Right cardiac atrium (tissue), 5 donors: ENCODE measurements at regions not wholly inside any gene's neighbourhood (a gene's known extent, or its start where the extent isn't known, plus 50 kb on each side); places are given as distances from the start of the nearest gene placed in this dataset.
"Not testable (repeated sequence)": the region's sequence is repeated elsewhere in the genome, so short reads cannot be mapped to it uniquely, and the experiment has no call there.

Experiments used
- ATAC-seq, 2 donors: fragments of 200-7000 bp; cut with Tn5 transposase; one replicate each; pipeline versions ENCODE4 v1.8.0 to v1.9.1; 2020; ENCODE audit warnings: moderate library complexity in 2 of 2, mild to moderate bottlenecking in 1 of 2
- DNase-seq, 3 donors: peaks; one replicate each; pipeline ENCODE4 v3.0.0-alpha.2; 2020
- H3K27ac ChIP-seq: one replicate; pipeline ENCODE4 v1.5.1; 2013; ENCODE audit warnings: mild to moderate bottlenecking, low read length, control low read depth, moderate library complexity
- H3K27me3 ChIP-seq: one replicate; pipeline ENCODE4 v1.6.1; 2013; ENCODE audit not compliant: control insufficient read depth, insufficient read depth
- H3K4me1 ChIP-seq: one replicate; pipeline ENCODE4 v1.6.1; 2013; ENCODE audit warnings: low read length; ENCODE audit not compliant: control insufficient read depth, insufficient read depth
- H3K4me3 ChIP-seq: one replicate; pipeline ENCODE4 v1.5.1; 2013; ENCODE audit warnings: low read length, control low read depth
- H3K9me3 ChIP-seq: one replicate; pipeline ENCODE4 v1.6.1; 2013; ENCODE audit warnings: low read length; ENCODE audit not compliant: control insufficient read depth
- WGBS: extraction: QIAGEN DNeasy Blood & Tissue Kit; methylation state at CpG from one replicate; pipeline ENCODE4 v1.1.7; 2013; 5-methylcytosine and 5-hydroxymethylcytosine counted together
- intact Hi-C, 4 donors: fragments of 100-400 bp; cut with DNase I; formaldehyde crosslinking; loops; one replicate each; pipeline versions ENCODE4 v1.11.0 to v1.14.0; 2022 to 2023
- donor health status: healthy with polysubstance abuse.
- donor health status: DM: no; HTN: yes; CAD: no.
- donor health status: DM: no; HTN: no; CAD: no.
- donor health status: DM: no; HTN: yes; CAD: no; lungs with severe emphysema.
- donor health status: DM: yes; HTN: yes; CAD: no.

DNA sequence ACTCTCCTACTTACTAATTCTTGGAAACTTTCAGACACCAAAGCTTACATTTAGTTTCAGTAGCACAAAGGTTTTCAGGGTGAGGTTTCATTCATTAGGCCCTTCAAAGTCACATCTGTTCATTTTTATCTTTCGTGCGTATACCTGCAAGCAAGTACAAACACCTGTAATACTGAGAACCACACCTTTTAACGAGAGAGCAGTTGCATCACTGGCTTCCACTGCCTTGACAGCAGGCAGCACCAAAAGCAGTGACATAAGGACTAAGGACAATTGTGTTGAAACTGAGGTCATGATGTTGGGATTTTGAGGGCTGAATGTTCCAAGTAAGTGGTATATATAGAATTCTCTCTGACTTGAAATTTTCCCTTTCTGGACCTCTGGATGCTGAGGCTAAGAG, 61.1 kb downstream of the GOLGA6L25 start:
- not testable (repeated sequence) for H3K27ac ChIP-seq, ATAC-seq

DNA sequence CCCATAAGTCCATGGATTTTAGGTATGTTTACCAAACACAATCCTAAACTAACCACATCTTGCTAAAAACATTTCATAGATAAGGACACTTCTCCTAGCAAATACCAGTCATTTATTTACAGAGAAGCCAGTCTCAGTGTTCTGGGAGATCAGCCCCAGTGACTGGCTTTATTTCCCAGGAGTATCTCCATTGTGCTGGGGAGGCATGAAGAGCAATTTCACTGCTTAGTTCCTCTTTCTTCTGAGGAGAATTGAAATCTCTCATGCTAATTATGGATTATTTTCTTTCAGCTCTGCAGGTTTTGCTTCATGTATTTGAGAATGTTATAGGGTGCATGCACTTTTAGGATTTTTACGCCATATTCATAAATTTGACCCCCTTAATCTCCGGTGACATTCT, 68.3 kb downstream of the GOLGA6L25 start:
- H3K4me1 ChIP-seq, H3K27ac ChIP-seq, H3K4me3 ChIP-seq, H3K27me3 ChIP-seq, ATAC-seq, DNase-seq, intact Hi-C loops, H3K9me3 ChIP-seq: not testable (repeated sequence)
- 93% methylated on average over 2 of the region's 2 CpGs for WGBS

More for the DNA sequence above, 61.1 kb downstream of the GOLGA6L25 start:
- H3K4me3 ChIP-seq, intact Hi-C loops, H3K4me1 ChIP-seq, H3K27me3 ChIP-seq, DNase-seq, H3K9me3 ChIP-seq: not testable (repeated sequence)
- WGBS: 87% methylated on average over 3 of the region's 3 CpGs

DNA sequence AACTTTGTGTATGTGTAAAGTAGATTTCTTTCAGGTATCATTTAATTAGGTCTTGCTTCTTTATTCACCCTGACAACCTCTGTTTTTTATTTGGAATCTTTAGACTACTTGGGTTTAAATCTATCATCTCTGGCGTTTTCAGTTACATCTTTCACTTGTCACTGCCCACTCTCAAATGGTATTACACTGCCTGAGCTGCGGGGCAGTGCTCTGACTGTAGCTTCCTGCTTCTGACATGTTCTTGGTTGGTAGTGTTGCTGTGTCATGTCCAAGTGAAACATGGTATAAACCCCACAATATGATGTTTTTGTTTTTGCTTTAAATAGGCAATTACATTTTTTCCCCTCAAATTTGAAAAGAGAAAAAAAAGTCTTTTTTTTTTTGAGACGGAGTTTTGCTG, 68.8 kb downstream of the GOLGA6L25 start:
- H3K27ac ChIP-seq, H3K4me3 ChIP-seq, DNase-seq, intact Hi-C loops, H3K4me1 ChIP-seq, H3K9me3 ChIP-seq, H3K27me3 ChIP-seq: not testable (repeated sequence)
- 60% methylated on average over 2 of the region's 3 CpGs for WGBS
- ATAC-seq: peak in 1 of 2 donors; percentile 35

DNA sequence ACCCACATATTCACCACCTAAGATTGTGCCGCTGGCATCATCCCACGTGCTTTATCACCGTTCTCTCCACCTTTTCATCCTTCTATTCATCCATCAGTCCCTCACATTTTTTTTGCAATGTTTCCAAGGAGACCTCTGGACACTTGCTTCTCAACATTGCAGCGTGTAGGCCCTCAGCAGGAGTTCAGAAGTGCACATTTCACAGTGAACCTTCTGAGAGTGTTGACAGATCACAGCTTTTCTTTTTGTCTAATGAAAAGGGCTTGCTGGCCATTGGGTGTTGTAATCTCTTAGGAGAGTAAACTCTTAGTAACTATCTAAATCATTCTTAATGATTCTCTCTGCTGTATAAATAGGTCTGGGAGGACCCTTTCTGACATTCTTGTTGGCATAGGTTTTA, 71.0 kb downstream of the GOLGA6L25 start:
- H3K9me3 ChIP-seq, H3K4me1 ChIP-seq, intact Hi-C loops, DNase-seq, H3K27ac ChIP-seq, H3K27me3 ChIP-seq, H3K4me3 ChIP-seq: not testable (repeated sequence)
- no CpG with 5 or more reads among the region's 4 CpGs for WGBS
- ATAC-seq: peak; percentile 75 to 90

DNA sequence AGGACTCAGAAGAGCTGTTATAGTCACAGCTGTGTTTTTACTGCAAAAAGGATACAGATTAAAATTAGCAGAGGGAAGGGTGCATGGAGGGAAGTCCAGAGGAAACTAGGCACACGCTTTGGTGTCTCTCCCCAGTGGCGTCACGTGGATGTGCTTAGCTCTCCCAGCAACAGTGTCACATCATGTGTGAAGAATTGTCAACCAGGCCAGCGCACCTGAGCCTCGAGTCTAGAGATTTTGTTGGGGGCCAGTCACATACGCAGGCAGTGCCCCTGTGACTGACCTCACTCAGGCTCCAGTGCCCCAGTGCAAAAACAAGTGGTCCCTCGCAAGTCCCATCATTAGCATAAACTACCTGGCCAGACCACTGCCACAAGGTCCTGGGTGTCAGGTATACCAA, 73.2 kb downstream of the GOLGA8M start:
- H3K27me3 ChIP-seq, H3K27ac ChIP-seq, H3K4me1 ChIP-seq, DNase-seq, H3K9me3 ChIP-seq, H3K4me3 ChIP-seq, ATAC-seq, intact Hi-C loops: not testable (repeated sequence)
- 87% methylated on average over 6 of the region's 7 CpGs for WGBS
